ENCODE measurements at regions not wholly inside any gene's neighbourhood (a gene's known extent, or its start where the extent isn't known, plus 50 kb on each side); places are given as distances from the start of the nearest gene placed in this dataset.
"Not testable (repeated sequence)": the region's sequence is repeated elsewhere in the genome, so short reads cannot be mapped to it uniquely, and the experiment has no call there.

GRCh38 chr4:34245276-34245675, 1999.0 kb downstream of the ARAP2 start:
- ATAC-seq: no peak

GRCh38 chr4:34250562-34250961, 1993.8 kb downstream of the ARAP2 start:
- intact Hi-C loops (cut with DNase I): no loop called here
- DNase-seq: no peak
- no peak for ATAC-seq

More at GRCh38 chr4:34245276-34245675, 1999.0 kb downstream of the ARAP2 start:
- DNase-seq: no peak
- intact Hi-C loops (cut with DNase I): no loop called here

GRCh38 chr4:34253239-34253638, 1991.1 kb downstream of the ARAP2 start:
- intact Hi-C loops (cut with DNase I): no loop called here
- DNase-seq: no peak
- no peak for ATAC-seq

GRCh38 chr4:34258176-34258575, 1986.1 kb downstream of the ARAP2 start:
- no peak for DNase-seq
- ATAC-seq: no peak
- intact Hi-C loops (cut with DNase I): no loop called here

GRCh38 chr4:34261799-34262314, 1982.5 kb downstream of the ARAP2 start:
- intact Hi-C loops (cut with DNase I): no loop called here
- no peak for DNase-seq
- ATAC-seq: no peak

- intact Hi-C loops (cut with DNase I): no loop called here
- no peak for DNase-seq
- ATAC-seq: no peak
These were observed 1974.7 kb downstream of the ARAP2 start for GRCh38 chr4:34269613-34270012.

- ATAC-seq (no peak), DNase-seq (no peak)
- intact Hi-C loops (cut with DNase I): no loop called here
These were observed 1972.6 kb downstream of the ARAP2 start for GRCh38 chr4:34271479-34272355.

- intact Hi-C loops (cut with DNase I): no loop called here
- no peak for DNase-seq
- no peak for ATAC-seq
These were observed 1965.3 kb downstream of the ARAP2 start for GRCh38 chr4:34279011-34279410.

- no peak for ATAC-seq
- DNase-seq: no peak
- intact Hi-C loops (cut with DNase I): no loop called here
These were observed 1964.2 kb downstream of the ARAP2 start for GRCh38 chr4:34280131-34280530.

GRCh38 chr4:34281826-34282225, 1962.5 kb downstream of the ARAP2 start:
- ATAC-seq: no peak
- no peak for DNase-seq
- intact Hi-C loops (cut with DNase I): no loop called here

- no peak for ATAC-seq
- no peak for DNase-seq
- intact Hi-C loops (cut with DNase I): no loop called here
These were observed 1954.8 kb downstream of the ARAP2 start for GRCh38 chr4:34289489-34289888.

- intact Hi-C loops (cut with DNase I): no loop called here
- DNase-seq (no peak), ATAC-seq (no peak)
These were observed 1954.4 kb downstream of the ARAP2 start for GRCh38 chr4:34289962-34290361.

GRCh38 chr4:34293459-34293858, 1950.9 kb downstream of the ARAP2 start:
- intact Hi-C loops (cut with DNase I): no loop called here
- no peak for DNase-seq
- ATAC-seq: no peak

GRCh38 chr4:34309383-34309906, 1934.9 kb downstream of the ARAP2 start:
- DNase-seq (no peak), ATAC-seq (no peak)
- intact Hi-C loops (cut with DNase I): no loop called here

- intact Hi-C loops (cut with DNase I): no loop called here
These were observed 1925.5 kb downstream of the ARAP2 start for GRCh38 chr4:34318773-34319172.

GRCh38 chr4:34323549-34324320, 1920.6 kb downstream of the ARAP2 start:
- no peak for DNase-seq
- peak in 1 of 2 donors; percentile 19 for ATAC-seq
- intact Hi-C loops (cut with DNase I): no loop called here

More at GRCh38 chr4:34318773-34319172, 1925.5 kb downstream of the ARAP2 start:
- DNase-seq (no peak), ATAC-seq (no peak)

- intact Hi-C loops (cut with DNase I): no loop called here
- ATAC-seq: no peak
- DNase-seq: no peak
These were observed 1915.4 kb downstream of the ARAP2 start for GRCh38 chr4:34328939-34329338.

GRCh38 chr4:34335156-34335555, 1909.2 kb downstream of the ARAP2 start:
- DNase-seq; ATAC-seq; intact Hi-C loops (cut with DNase I): not testable (repeated sequence)

- intact Hi-C loops (cut with DNase I); ATAC-seq; DNase-seq: not testable (repeated sequence)
These were observed 1908.8 kb downstream of the ARAP2 start for GRCh38 chr4:34335556-34335955.

GRCh38 chr4:34362654-34363053, 1881.7 kb downstream of the ARAP2 start:
- DNase-seq: no peak
- intact Hi-C loops (cut with DNase I): no loop called here
- ATAC-seq: no peak

Data from left cardiac atrium (tissue), 4 donors.